NCI-H2227 (cell line): ENCODE measurements at regions not wholly inside any gene's neighbourhood (a gene's known extent, or its start where the extent isn't known, plus 50 kb on each side); places are given as distances from the start of the nearest gene placed in this dataset.
A peak's percentile ranks its signal among the peaks of the same experiment; 100 is the strongest.

ENCODE experiments used
- DNase-seq: peaks from one replicate; lab custom pipeline; 2025; ENCODE audit not compliant: unreplicated experiment; lab: John Stamatoyannopoulos, UW

- no peak for DNase-seq
Observed at GRCh38 chr18:44374966-44375365, 305.7 kb upstream of the SETBP1 start.

GRCh38 chr18:44386401-44386800, 294.3 kb upstream of the SETBP1 start:
- DNase-seq: peak; percentile 4

- no peak for DNase-seq
Observed at GRCh38 chr18:44388329-44388728, 292.4 kb upstream of the SETBP1 start.

- DNase-seq: no peak
Observed at GRCh38 chr18:44392933-44393332, 287.8 kb upstream of the SETBP1 start.

- no peak for DNase-seq
Observed at GRCh38 chr18:44393406-44393805, 287.3 kb upstream of the SETBP1 start.

- DNase-seq: no peak
Observed at GRCh38 chr18:44396550-44396949, 284.1 kb upstream of the SETBP1 start.

GRCh38 chr18:44409071-44409470, 271.6 kb upstream of the SETBP1 start:
- no peak for DNase-seq

GRCh38 chr18:44409515-44409914, 271.2 kb upstream of the SETBP1 start:
- no peak for DNase-seq

GRCh38 chr18:44410740-44411139, 269.9 kb upstream of the SETBP1 start:
- DNase-seq: no peak

- no peak for DNase-seq
Observed at GRCh38 chr18:44411262-44411905, 269.3 kb upstream of the SETBP1 start.

GRCh38 chr18:44411976-44412375, 268.7 kb upstream of the SETBP1 start:
- no peak for DNase-seq

- no peak for DNase-seq
Observed at GRCh38 chr18:44423814-44424644, 256.7 kb upstream of the SETBP1 start.

GRCh38 chr18:44424645-44425035, 256.0 kb upstream of the SETBP1 start:
- DNase-seq: no peak

GRCh38 chr18:44425161-44425560, 255.5 kb upstream of the SETBP1 start:
- no peak for DNase-seq

- no peak for DNase-seq
Observed at GRCh38 chr18:44437603-44438002, 243.1 kb upstream of the SETBP1 start.

GRCh38 chr18:44450226-44450625, 230.5 kb upstream of the SETBP1 start:
- DNase-seq: no peak

GRCh38 chr18:44452346-44452745, 228.3 kb upstream of the SETBP1 start:
- no peak for DNase-seq

- DNase-seq: no peak
Observed at GRCh38 chr18:44453505-44453904, 227.2 kb upstream of the SETBP1 start.

GRCh38 chr18:44458777-44459176, 221.9 kb upstream of the SETBP1 start:
- DNase-seq: no peak

- DNase-seq: no peak
Observed at GRCh38 chr18:44464398-44465180, 216.1 kb upstream of the SETBP1 start.

- DNase-seq: no peak
Observed at GRCh38 chr18:44465381-44465841, 215.3 kb upstream of the SETBP1 start.

GRCh38 chr18:44466997-44467396, 213.7 kb upstream of the SETBP1 start:
- no peak for DNase-seq
